GM23338 (cell line): ENCODE measurements at regions not wholly inside any gene's neighbourhood (a gene's known extent, or its start where the extent isn't known, plus 50 kb on each side); places are given as distances from the start of the nearest gene placed in this dataset.

Source experiments
- ATAC-seq: fragments of 200-7000 bp; cut with Tn5 transposase; 3 replicates; pipeline ENCODE4 v1.9.1; 2020
- DNase-seq: peaks from one replicate; pipeline ENCODE4 v3.0.0-alpha.2; 2015; ENCODE audit warnings: low spot score
- H2AFZ ChIP-seq: fragments of 200-600 bp; sonication (generic); 2 replicates; pipeline ENCODE4 v1.8.0; 2016; ENCODE audit warnings: antibody characterized with exemption, mild to moderate bottlenecking, moderate library complexity
- H3F3A ChIP-seq: fragments of 200-600 bp; sonication (generic); replicated peaks from 2 replicates; pipeline ENCODE4 v1.8.0; 2017; ENCODE audit warnings: antibody characterized with exemption, mixed run types, low read depth
- H3K27ac ChIP-seq: fragments of 200-600 bp; sonication (generic); 2 replicates; pipeline ENCODE4 v1.6.1; 2016; ENCODE audit warnings: low read depth
- H3K27me3 ChIP-seq: fragments of 200-600 bp; sonication (generic); 2 replicates; pipeline ENCODE4 v1.8.0; 2016; ENCODE audit warnings: mild to moderate bottlenecking, mixed run types, moderate library complexity; ENCODE audit not compliant: insufficient read depth
- H3K36me3 ChIP-seq: fragments of 200-600 bp; sonication (generic); 2 replicates; pipeline ENCODE4 v1.8.0; 2016; ENCODE audit warnings: mild to moderate bottlenecking; ENCODE audit not compliant: insufficient read depth
- H3K4me1 ChIP-seq: fragments of 200-600 bp; sonication (generic); 2 replicates; pipeline ENCODE4 v1.8.0; 2016; ENCODE audit warnings: mild to moderate bottlenecking, moderate library complexity; ENCODE audit not compliant: insufficient read depth
- H3K4me2 ChIP-seq: fragments of 200-600 bp; sonication (generic); 2 replicates; pipeline ENCODE4 v1.7.1; 2017; ENCODE audit warnings: mixed run types
- H3K4me3 ChIP-seq: fragments of 200-600 bp; sonication (generic); 2 replicates; pipeline ENCODE4 v1.6.1; 2016; ENCODE audit warnings: mixed run types
- H3K79me2 ChIP-seq: fragments of 200-600 bp; sonication (generic); replicated peaks from 2 replicates; pipeline ENCODE4 v1.8.0; 2017; ENCODE audit warnings: mild to moderate bottlenecking; ENCODE audit not compliant: insufficient read depth
- H3K9me2 ChIP-seq: fragments of 200-600 bp; sonication (generic); 2 replicates; pipeline ENCODE4 v1.8.0; 2017; ENCODE audit not compliant: insufficient read depth
- H4K20me1 ChIP-seq: fragments of 200-600 bp; sonication (generic); replicated peaks from 2 replicates; pipeline ENCODE4 v1.8.0; 2017; ENCODE audit warnings: mild to moderate bottlenecking; ENCODE audit not compliant: insufficient read depth
- H3K27ac Mint-ChIP-seq: 2 replicates; pipeline ENCODE4 v1.8.0; 2020; ENCODE audit warnings: inconsistent platforms, mild to moderate bottlenecking, moderate library complexity, mixed read lengths
- H3K27me3 Mint-ChIP-seq: 3 replicates; pipeline ENCODE4 v1.8.0; 2022; ENCODE audit warnings: low read depth, mild to moderate bottlenecking, moderate library complexity, mixed read lengths, inconsistent platforms; ENCODE audit not compliant: insufficient read depth, poor library complexity
- H3K36me3 Mint-ChIP-seq: 3 replicates; pipeline ENCODE4 v1.8.0; 2021; ENCODE audit warnings: low read depth, mild to moderate bottlenecking, inconsistent platforms, moderate library complexity, mixed read lengths
- H3K4me1 Mint-ChIP-seq: 3 replicates; pipeline ENCODE4 v1.8.0; 2020; ENCODE audit warnings: mild to moderate bottlenecking, inconsistent platforms, mixed read lengths
- H3K4me3 Mint-ChIP-seq: 3 replicates; pipeline ENCODE4 v1.8.0; 2021; ENCODE audit warnings: moderate library complexity, mild to moderate bottlenecking, inconsistent platforms, mixed read lengths
- H3K9me3 Mint-ChIP-seq: 3 replicates; pipeline ENCODE4 v1.8.0; 2020; ENCODE audit warnings: moderate library complexity, mild to moderate bottlenecking, inconsistent platforms, mixed read lengths
- CTCF ChIP-seq, 2 experiments: fragments of 200-600 bp in 1 of 2; sonication (generic) in 1 of 2; conservative IDR thresholded peaks; 2 replicates each; pipeline versions ENCODE4 v1.5.1 to v1.6.1; 2016 to 2017; ENCODE audit warnings: antibody characterized with exemption in 2 of 2, low read depth in 2 of 2, mild to moderate bottlenecking in 2 of 2, moderate library complexity in 1 of 2
- ETS1 ChIP-seq: IDR thresholded peaks from 2 replicates; pipeline ENCODE4 v1.6.1; 2016; ENCODE audit warnings: antibody characterized with exemption
- JUNB ChIP-seq: IDR thresholded peaks from one replicate; pipeline ENCODE4 v1.6.1; 2016; ENCODE audit warnings: antibody characterized with exemption; ENCODE audit not compliant: unreplicated experiment
- NANOG ChIP-seq: IDR thresholded peaks from 2 replicates; pipeline ENCODE4 v1.6.1; 2016; ENCODE audit warnings: antibody characterized with exemption, borderline replicate concordance
- POLR2AphosphoS5 ChIP-seq: IDR thresholded peaks from 2 replicates; pipeline ENCODE4 v1.6.1; 2016; ENCODE audit warnings: antibody characterized with exemption, low read depth
- REST ChIP-seq: IDR thresholded peaks from one replicate; pipeline ENCODE4 v1.6.1; 2018; ENCODE audit warnings: antibody characterized with exemption; ENCODE audit not compliant: unreplicated experiment
- ZNF114 ChIP-seq: fragments of 250-450 bp; sonication (Bioruptor Pico); IDR thresholded peaks from 2 replicates; pipeline ENCODE4 v1.5.0; 2020; ENCODE audit warnings: mild to moderate bottlenecking, moderate library complexity
- ZNF331 ChIP-seq: fragments of 250-450 bp; sonication (Bioruptor Pico); IDR thresholded peaks from 2 replicates; pipeline ENCODE4 v1.5.0; 2020; ENCODE audit warnings: low read depth, mild to moderate bottlenecking, moderate library complexity

GRCh38 chr5:23136958-23137357 lies 283.8 kb upstream of the CDH12 start:
- Histone ChIP-seq H3K79me2 (no peaks in the 10 kb centered on the region), H4K20me1 (no peaks in the 10 kb centered on the region), H3K4me3 (no peak overlapping the region), H3K9me2 (no peaks in the 10 kb centered on the region), H3K4me1 (no peaks in the 10 kb centered on the region), H3K4me2 (no peak overlapping the region), H3K36me3 (no peaks in the 10 kb centered on the region), H2AFZ (peak overlapping the region; percentile 53; the same call in 1 of the 2 replicates), H3K27ac (no peak overlapping the region), H3F3A (no peaks in the 10 kb centered on the region), H3K27me3 (no peaks in the 10 kb centered on the region)
- no peaks in the 10 kb centered on the region for H3K4me1 Mint-ChIP-seq
- no peak overlapping the region for H3K27ac Mint-ChIP-seq
- DNase-seq = no peak
- peaks cover under 1% of the 10 kb centered on the region for H3K27me3 Mint-ChIP-seq
- H3K36me3 Mint-ChIP-seq = no peaks in the 10 kb centered on the region
- no peak overlapping the region for H3K4me3 Mint-ChIP-seq
- no peak for ATAC-seq
- TF ChIP-seq ZNF114 (CRISPR knock-in tag) = no peak
- no peak for TF ChIP-seq CTCF (conservative IDR thresholded peaks at IDR 0.05; ENCODE audit: low read depth in 2 of 2)
- TF ChIP-seq ZNF331 (CRISPR knock-in tag) = no peak
- TF ChIP-seq JUNB = no peak
- TF ChIP-seq POLR2AphosphoS5 = no peak
- TF ChIP-seq NANOG = no peak
- no peak for TF ChIP-seq REST
- no peaks in the 10 kb centered on the region; the same call in 2 of the 3 replicates for H3K9me3 Mint-ChIP-seq

- ATAC-seq (no peak), DNase-seq (no peak)
- Histone ChIP-seq H2AFZ (no peak overlapping the region), H3K79me2 (no peaks in the 10 kb centered on the region), H3K36me3 (no peaks in the 10 kb centered on the region; the same call in 1 of the 2 replicates), H3K4me3 (no peak overlapping the region), H3K27me3 (no peaks in the 10 kb centered on the region), H4K20me1 (no peaks in the 10 kb centered on the region), H3F3A (no peaks in the 10 kb centered on the region), H3K4me1 (no peaks in the 10 kb centered on the region), H3K27ac (no peak overlapping the region), H3K9me2 (no peaks in the 10 kb centered on the region), H3K4me2 (no peak overlapping the region)
- Mint-ChIP-seq H3K4me3 (no peak overlapping the region), H3K9me3 (peaks cover 3% of the 10 kb centered on the region; the same call in 1 of the 3 replicates), H3K4me1 (no peaks in the 10 kb centered on the region), H3K27ac (no peak overlapping the region), H3K27me3 (no peaks in the 10 kb centered on the region), H3K36me3 (peaks cover 5% of the 10 kb centered on the region; the same call in 1 of the 3 replicates)
- no peak for TF ChIP-seq POLR2AphosphoS5
- no peak for TF ChIP-seq ZNF331 (CRISPR knock-in tag)
- TF ChIP-seq ETS1 = no peak
Observed at GRCh38 chr5:23132231-23132630, 279.1 kb upstream of the CDH12 start.
